ENCODE measurements at regions not wholly inside any gene's neighbourhood (a gene's known extent, or its start where the extent isn't known, plus 50 kb on each side); places are given as distances from the start of the nearest gene placed in this dataset.

DNA sequence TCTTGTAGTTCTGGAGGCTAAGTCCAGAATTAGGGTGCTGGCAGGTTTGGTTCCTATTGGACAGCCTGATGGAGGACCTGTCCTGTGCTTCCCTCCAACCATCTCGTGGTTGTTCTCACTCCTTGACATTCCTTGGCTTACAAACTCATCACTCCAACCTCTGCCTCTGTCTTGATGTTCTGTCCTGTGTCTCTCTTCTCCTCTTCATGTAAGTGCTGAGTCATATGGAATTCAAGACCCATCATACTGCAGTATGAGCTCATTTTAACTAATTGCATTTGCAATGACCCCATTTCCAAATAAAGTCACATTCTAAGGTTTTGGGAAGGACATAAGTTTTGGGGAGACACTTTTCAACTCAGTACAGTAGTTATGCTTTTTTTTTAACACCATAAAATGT is 374.7 kb downstream of the TRIB2 start:
- TF ChIP-seq CTCF (conservative IDR thresholded peaks at IDR 0.05 in 1 of 2, IDR thresholded peaks at IDR 0.05 in 1 of 2; ENCODE audit: low read depth in 1 of 2, low read length in 2 of 2) = no peak
- no peak for TF ChIP-seq EZH2 (IDR thresholded peaks at IDR 0.05; ENCODE audit: low read length, missing control alignments)
- Histone ChIP-seq H3K4me3 (replicated peaks in 1 of 4; ENCODE audit: control extremely low read depth in 1 of 4, insufficient read depth in 1 of 4, low read depth in 3 of 4, low read length in 4 of 4) (no peak overlapping the region), H3K27me3 (ENCODE audit: control insufficient read depth, insufficient read depth, low read length) (no peaks in the 10 kb centered on the region), H4K20me1 (ENCODE audit: control insufficient read depth, extremely low read depth, insufficient read depth, low read length) (no peaks in the 10 kb centered on the region), H3K4me1 (ENCODE audit: control insufficient read depth, extremely low read depth, insufficient read depth, low read length) (no peaks in the 10 kb centered on the region), H3K9me3 (ENCODE audit: control insufficient read depth, insufficient read depth, low read depth, low read length) (no peaks in the 10 kb centered on the region), H3K9ac (ENCODE audit: insufficient read depth, low read length) (no peak overlapping the region), H3K4me2 (ENCODE audit: extremely low read depth, insufficient read depth, low read length) (no peak overlapping the region), H3K79me2 (ENCODE audit: control insufficient read depth, insufficient read depth, low read length) (no peaks in the 10 kb centered on the region), H3K36me3 (ENCODE audit: control insufficient read depth, insufficient read depth, low read length) (no peaks in the 10 kb centered on the region), H2AFZ (ENCODE audit: low read length) (no peak overlapping the region), H3K27ac (ENCODE audit: insufficient read depth, low read length) (no peak overlapping the region)
- DNase-seq (ENCODE audit: low read depth in 2 of 2) = peak; percentile 22 to 57

- Histone ChIP-seq H3K9me3 (ENCODE audit: control insufficient read depth, insufficient read depth, low read depth, low read length) (no peaks in the 10 kb centered on the region), H3K4me3 (replicated peaks in 1 of 4; ENCODE audit: control extremely low read depth in 1 of 4, insufficient read depth in 1 of 4, low read depth in 3 of 4, low read length in 4 of 4) (no peak overlapping the region), H2AFZ (ENCODE audit: low read length) (no peak overlapping the region), H4K20me1 (ENCODE audit: control insufficient read depth, extremely low read depth, insufficient read depth, low read length) (no peaks in the 10 kb centered on the region), H3K36me3 (ENCODE audit: control insufficient read depth, insufficient read depth, low read length) (no peaks in the 10 kb centered on the region), H3K27me3 (ENCODE audit: control insufficient read depth, insufficient read depth, low read length) (no peaks in the 10 kb centered on the region), H3K9ac (ENCODE audit: insufficient read depth, low read length) (no peak overlapping the region), H3K27ac (ENCODE audit: insufficient read depth, low read length) (no peak overlapping the region), H3K4me2 (ENCODE audit: extremely low read depth, insufficient read depth, low read length) (no peak overlapping the region), H3K79me2 (ENCODE audit: control insufficient read depth, insufficient read depth, low read length) (no peaks in the 10 kb centered on the region), H3K4me1 (ENCODE audit: control insufficient read depth, extremely low read depth, insufficient read depth, low read length) (no peaks in the 10 kb centered on the region)
- DNase-seq (ENCODE audit: low read depth in 2 of 2) = peak in 1 of 2 donors; percentile 46
- no peak for TF ChIP-seq EZH2 (IDR thresholded peaks at IDR 0.05; ENCODE audit: low read length, missing control alignments)
- TF ChIP-seq CTCF (conservative IDR thresholded peaks at IDR 0.05 in 1 of 2, IDR thresholded peaks at IDR 0.05 in 1 of 2; ENCODE audit: low read depth in 1 of 2, low read length in 2 of 2) = no peak
These were observed 375.2 kb downstream of the TRIB2 start for GRCh38 chr2:13091861-13092378.

DNA sequence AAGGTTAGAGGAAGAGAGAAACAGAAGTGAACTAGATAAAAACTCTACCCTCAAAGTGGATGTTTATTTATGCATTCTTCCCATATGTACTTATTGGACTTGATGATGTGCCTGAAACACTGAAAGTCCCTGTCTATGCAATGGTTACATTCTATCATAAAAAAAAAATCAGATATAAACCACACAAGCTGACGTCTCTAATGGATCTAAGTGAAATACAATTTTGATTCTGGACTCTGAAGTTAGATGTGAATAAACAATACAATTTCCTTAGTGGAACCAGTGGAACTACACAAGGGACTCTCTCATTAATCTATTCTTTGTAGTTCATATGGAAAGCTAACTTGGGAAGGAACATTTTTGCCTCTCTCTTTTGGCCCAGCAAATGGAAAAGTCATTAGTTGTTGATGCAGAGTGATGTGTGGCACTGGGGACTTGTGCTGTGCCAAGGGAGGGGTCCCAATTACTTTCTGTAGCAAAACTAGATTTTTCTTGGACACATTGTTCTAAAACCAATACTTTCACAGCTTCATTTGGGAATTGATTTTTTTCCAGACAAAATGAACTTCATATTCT is 376.8 kb downstream of the TRIB2 start:
- TF ChIP-seq CTCF (conservative IDR thresholded peaks at IDR 0.05 in 1 of 2, IDR thresholded peaks at IDR 0.05 in 1 of 2; ENCODE audit: low read depth in 1 of 2, low read length in 2 of 2) (no peak), EZH2 (IDR thresholded peaks at IDR 0.05; ENCODE audit: low read length, missing control alignments) (no peak)
- Histone ChIP-seq H3K27ac (ENCODE audit: insufficient read depth, low read length) (no peak overlapping the region), H3K4me1 (ENCODE audit: control insufficient read depth, extremely low read depth, insufficient read depth, low read length) (no peaks in the 10 kb centered on the region), H3K9me3 (ENCODE audit: control insufficient read depth, insufficient read depth, low read depth, low read length) (no peaks in the 10 kb centered on the region), H2AFZ (ENCODE audit: low read length) (no peak overlapping the region), H3K9ac (ENCODE audit: insufficient read depth, low read length) (no peak overlapping the region), H3K36me3 (ENCODE audit: control insufficient read depth, insufficient read depth, low read length) (no peaks in the 10 kb centered on the region), H3K4me3 (replicated peaks in 1 of 4; ENCODE audit: control extremely low read depth in 1 of 4, insufficient read depth in 1 of 4, low read depth in 3 of 4, low read length in 4 of 4) (no peak overlapping the region), H3K4me2 (ENCODE audit: extremely low read depth, insufficient read depth, low read length) (no peak overlapping the region), H3K79me2 (ENCODE audit: control insufficient read depth, insufficient read depth, low read length) (no peaks in the 10 kb centered on the region), H3K27me3 (ENCODE audit: control insufficient read depth, insufficient read depth, low read length) (no peaks in the 10 kb centered on the region), H4K20me1 (ENCODE audit: control insufficient read depth, extremely low read depth, insufficient read depth, low read length) (no peaks in the 10 kb centered on the region)
- DNase-seq (ENCODE audit: low read depth in 2 of 2) = peak in 1 of 2 donors; percentile 10
